GM21576 (cell line): ENCODE measurements at regions not wholly inside any gene's neighbourhood (a gene's known extent, or its start where the extent isn't known, plus 50 kb on each side); places are given as distances from the start of the nearest gene placed in this dataset.
"Not testable (repeated sequence)": the region's sequence is repeated elsewhere in the genome, so short reads cannot be mapped to it uniquely, and the experiment has no call there.

Source experiments
- ATAC-seq: cut with Tn5 transposase; IDR thresholded peaks from one replicate; pipeline ENCODE4 v1.9.1; 2021; ENCODE audit warnings: mild to moderate bottlenecking, moderate library complexity; ENCODE audit not compliant: unreplicated experiment

DNA sequence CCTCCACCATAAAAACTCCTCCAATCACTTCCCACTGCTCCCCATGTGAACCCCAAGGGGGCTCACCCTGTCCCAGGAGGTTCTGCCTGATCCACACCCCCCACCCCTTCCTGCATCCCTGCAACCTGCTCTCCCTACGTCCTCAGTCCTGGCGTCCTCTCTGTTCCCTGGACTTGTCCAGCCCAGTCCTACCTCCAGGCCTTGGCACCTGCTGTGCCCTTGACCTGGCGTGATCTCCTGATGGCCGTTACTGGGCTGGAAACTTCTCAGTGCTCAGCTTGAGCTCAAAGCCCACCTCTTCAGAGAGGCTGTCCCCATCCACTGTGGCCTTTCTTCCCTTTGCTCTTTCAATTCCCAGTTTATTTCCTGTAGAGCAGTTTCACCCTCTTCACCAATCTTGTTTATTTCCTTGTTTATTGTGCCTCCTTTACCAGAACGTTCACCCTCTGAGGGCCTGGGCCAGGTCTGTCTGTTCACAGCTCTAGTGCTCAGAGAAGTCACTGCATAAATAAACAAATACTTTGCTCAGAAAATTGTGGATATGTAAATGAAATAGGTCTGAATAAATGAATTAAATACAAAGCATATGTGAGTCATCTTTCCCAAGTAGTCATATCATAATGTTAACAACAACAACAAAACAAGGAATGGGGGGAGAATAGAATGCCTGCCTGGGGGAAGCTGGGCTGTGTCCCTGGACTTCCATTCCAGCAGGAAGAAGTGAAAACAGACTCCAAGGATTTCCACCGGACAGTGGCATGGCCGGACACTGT is 175.7 kb upstream of the SULF2 start:
- ATAC-seq: no peak

DNA sequence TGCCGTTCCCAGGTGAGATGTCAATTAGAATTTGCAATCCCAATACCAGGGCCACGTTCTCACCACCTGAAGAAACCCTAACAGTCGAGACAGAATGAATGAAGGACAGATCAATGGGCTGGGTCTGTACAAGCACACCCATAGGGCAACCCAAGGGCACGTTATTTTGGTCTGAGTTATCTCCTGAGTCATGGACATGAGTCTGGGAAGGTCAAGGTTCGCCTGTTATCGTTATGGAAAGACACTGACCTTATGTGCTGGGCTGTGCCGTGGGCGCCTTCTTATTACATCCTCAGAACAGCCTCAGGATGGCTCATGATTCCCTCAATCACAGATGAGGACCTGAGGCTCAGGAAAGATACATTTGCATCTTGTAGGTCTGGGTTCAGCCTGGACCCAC is 175.0 kb upstream of the SULF2 start:
- no peak for ATAC-seq

DNA sequence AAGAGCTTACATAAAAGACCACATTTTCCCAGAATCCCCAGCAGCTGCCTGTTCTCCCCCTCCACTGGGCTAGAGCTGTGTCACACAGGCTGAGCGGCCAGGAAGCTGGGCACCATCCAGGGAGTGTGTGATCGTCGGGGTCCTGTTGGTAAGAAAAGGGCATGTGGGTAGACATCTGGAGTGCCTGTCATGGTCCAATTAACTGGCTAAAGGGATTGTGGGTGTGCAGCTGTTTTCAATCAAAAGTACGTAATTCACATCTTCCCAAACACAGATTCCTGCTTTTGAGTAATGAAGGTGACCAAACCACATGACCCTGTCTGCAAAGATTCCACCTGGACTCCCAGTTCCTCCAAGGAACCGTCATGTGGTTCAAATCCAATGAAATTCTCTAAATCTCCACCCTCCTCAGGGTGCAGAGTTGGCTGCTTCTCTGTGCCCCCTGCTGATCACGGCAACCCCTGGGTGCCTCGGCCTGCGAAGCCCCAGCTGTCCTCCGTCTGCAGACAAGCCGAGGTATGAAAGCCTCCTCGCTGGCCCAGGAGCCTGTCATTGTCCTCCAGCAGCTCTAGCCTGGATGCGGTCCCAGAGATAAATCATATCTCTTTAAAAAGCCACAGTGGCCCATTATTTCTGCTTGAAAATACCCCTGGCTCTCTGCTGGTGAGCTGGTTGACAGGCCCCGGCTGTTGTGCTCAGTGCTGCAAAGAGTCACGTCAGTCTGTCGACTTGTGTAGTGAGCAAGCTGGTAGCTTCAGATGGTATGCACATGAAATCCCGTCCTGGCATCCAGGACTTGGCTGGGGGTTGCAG is 172.9 kb upstream of the SULF2 start:
- ATAC-seq: not testable (repeated sequence)

DNA sequence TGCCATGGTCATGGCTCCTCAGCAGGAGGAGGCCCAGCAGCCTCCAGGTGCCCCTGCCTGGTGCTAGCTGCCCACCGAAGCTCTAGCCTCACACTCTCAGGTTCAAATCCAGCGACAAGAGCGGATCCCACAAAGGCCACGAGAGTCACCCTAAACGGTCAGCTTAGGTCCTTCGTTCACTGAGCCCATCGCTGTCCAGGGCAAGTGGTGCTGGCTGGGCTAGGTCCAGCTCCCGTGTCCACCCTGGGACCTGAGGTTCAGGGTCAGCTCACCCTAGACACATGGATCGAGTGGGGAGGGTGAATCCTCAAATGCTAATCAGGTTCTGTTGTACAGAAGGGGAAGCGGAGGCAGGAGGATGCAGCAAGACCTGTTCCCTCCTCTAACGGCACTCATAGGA is 171.9 kb upstream of the SULF2 start:
- ATAC-seq: no peak

DNA sequence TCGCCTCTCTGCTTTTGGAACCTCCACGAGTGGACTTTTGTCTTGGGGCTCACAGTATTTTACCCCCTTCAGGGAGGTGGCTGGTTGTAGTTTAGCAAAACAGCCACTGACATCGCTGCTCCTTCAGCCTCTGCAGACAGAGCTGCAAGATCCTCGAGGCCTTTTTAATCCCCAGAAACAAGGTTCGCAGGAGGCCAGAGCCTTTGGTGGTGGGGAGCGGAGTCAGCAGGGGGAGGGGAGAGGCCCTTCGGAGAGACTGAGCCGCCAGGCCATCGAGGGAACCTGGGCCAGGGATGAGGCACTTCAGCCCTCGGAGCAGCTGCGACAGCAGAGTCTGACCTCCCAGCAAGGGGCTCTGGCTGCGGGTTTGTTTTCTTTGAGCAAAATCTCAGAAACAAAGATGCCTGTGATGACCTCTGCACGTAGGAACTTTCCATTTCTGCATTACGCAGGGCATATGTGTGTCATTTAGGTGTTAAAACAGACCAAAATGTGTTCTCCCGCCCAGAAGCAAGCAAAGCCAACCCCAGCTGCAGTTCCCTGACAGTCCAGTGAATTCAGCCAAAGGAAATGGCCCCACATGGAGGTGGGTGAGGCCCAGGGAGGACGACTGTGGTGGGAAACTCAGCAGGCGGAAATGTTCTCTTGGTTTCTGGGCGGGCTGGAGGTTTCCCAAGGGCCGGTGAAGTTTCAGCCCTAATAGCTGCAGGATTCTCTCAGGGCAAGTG is 171.2 kb upstream of the SULF2 start:
- ATAC-seq: no peak

DNA sequence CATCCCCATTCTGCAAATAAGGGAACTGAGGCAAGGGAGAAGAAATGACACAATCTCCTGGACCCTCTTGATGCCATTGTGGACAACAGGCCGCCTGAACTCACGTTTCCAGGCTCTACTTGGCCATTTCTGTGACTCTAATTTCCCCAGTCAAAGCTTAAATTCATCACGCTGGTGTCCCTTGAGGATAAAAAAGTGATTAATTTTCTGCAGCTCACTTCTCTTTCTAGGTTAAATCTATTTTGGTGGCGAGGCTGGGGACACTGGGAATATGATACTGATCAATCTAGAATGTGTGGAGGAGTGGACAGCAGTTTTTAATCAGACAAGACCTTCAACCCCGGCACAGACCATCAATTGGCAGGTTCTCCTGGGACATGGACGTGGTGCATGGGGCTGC is 168.2 kb upstream of the SULF2 start:
- no peak for ATAC-seq

DNA sequence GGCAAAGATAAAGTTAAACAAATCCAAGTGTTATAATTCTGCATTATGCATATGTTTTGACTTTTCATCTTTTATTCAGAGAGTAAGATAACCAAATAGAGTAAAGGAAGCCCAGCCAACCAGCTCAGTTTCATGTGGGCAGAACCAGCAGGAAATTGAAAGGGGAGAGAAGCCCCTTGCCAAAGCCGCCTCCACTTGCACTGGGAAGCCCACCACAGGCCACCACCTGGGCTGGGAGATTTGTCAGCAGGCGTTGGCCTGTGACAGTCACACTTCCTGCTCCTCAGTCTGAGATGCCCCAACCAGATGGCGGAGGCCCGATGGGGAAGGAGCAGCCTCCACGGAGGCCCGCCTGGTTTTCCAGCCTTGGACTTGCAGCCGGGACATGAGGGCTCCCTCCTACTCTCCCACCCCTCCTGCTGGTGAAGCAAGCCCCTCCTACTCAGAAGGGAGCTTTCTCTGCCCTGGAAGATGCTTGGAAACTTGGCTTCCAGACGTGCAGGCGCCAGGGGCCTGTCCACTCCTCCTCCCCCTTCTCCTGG is 166.8 kb upstream of the SULF2 start:
- no peak for ATAC-seq

DNA sequence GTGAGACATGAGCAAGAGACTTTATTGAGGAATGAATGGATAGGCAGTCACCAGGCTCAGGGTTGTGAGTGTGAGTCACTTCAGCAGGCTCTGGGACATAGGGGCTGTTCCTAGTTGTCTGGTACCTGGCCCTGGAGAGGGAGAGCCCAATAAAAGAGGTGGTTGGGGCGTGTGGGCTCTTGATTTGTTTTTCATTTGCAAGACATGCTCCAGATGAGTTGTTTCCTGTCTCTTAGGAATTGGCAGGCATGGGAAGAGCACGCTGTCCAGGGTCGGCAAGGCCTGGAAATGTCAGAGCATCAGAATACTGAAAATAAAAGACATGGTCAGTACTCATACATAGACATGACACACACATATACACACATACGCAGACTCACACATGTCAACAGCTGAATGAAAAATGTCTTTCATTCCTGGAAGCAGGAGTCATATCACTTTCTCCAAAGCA is 166.3 kb upstream of the SULF2 start:
- no peak for ATAC-seq

DNA sequence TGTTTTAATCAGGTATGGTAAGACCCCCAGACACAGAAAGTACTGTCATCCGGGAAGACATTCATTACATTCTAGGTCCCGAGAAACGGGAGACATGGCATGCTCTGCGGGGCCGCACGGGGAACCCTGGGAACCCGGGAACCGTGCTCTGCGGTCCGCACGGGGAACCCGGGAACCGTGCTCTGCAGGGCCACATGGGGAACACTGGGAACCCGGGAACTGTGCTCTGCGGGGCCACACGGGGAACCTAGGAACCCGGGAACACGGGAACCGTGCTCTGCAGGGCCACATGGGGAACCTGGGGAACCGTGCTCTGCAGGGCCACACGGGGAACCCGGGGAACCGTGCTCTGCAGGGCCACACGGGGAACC is 165.6 kb upstream of the SULF2 start:
- ATAC-seq: no peak

DNA sequence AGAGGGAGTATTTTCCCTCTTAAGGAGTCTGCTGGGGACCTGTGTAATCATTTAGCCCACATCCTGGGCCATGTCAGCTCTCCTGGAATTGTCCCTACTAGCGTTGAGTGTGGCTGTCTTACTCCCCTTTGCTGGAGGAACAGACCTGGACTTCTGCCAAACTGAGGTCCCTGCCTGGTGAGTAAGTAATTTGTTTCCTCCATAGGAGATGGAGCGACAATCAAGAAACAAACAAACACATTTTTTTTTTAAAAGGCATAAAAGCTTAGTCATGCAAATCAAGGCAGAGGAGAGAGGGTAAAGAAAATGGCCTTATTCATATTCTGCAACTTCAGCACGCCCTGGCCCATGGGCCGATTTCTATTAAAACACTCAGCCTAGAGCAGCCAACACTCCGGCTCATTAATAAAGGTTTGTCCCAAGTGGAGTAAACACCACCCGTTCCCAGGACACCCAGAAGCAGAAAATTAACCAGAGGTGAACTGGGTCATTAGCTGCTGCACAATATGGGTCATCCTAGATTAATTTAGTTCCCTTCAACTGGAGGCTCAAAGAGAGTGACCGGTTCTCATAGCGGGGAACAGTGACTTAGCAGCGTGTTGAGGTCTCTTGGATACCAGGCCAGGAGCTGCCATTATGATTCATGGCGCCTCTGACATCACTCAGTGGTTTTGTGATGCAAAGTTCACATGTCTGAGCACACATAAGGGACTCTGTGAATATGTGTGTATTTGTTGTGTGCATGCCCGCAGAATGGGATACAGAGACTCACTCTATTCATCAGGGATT is 165.0 kb upstream of the SULF2 start:
- ATAC-seq: no peak

DNA sequence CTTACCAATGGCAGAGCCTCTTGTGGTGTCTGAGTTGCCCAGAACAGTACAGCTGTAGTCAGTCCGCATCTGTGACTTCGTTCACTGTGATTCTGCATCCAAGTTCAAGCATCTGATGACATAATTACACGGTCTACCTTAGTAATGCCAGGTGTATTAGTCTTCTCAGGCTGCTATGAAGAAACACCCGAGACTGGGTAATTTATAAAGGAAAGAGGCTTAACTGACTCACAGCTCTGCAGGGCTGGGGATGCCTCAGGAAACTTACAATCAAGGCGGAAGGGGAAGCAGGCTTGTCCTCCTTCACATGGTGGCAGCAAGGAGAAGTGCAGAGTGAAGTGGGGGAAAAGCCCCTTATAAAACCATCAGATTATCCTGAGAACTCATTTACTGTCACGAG is 163.9 kb upstream of the SULF2 start:
- ATAC-seq: no peak

DNA sequence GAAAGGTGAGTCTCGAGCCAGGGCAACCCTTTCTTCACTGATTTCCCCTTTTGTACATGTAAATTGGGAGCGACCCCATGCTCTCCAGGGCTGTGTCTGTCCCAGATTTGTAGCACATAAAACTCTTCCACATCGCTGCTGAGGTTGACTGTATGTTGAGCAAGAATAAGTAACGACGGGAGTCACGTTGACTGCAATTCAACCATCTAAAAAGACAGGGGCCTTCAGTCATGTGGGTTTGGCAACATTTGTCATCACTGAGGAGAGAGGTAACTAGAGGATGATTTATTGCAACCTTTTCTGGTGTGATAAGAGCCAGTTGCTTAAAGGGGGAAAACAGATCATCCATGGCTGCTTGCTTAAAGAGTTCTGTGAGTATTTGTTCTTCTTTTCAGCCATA is 159.4 kb upstream of the SULF2 start:
- ATAC-seq: no peak

DNA sequence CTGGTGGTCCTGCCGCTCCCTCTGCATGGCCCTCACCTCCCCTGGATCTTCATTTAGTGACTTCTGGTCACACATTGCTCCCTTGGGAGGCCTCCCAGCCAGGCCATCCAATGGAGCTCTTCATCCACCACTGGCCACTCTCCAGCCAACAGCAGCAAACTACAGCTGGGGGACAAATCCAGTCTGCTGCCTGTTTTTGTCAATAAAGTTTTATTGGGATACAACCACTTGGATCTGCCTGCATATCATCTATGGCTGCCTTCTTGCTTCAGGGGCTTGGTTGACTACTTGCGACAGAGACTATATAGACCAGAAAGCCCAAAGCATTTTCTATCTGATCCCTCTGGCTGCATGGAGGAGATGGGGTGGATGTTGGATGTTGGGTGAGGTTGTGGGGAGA is 156.6 kb upstream of the SULF2 start:
- no peak for ATAC-seq

DNA sequence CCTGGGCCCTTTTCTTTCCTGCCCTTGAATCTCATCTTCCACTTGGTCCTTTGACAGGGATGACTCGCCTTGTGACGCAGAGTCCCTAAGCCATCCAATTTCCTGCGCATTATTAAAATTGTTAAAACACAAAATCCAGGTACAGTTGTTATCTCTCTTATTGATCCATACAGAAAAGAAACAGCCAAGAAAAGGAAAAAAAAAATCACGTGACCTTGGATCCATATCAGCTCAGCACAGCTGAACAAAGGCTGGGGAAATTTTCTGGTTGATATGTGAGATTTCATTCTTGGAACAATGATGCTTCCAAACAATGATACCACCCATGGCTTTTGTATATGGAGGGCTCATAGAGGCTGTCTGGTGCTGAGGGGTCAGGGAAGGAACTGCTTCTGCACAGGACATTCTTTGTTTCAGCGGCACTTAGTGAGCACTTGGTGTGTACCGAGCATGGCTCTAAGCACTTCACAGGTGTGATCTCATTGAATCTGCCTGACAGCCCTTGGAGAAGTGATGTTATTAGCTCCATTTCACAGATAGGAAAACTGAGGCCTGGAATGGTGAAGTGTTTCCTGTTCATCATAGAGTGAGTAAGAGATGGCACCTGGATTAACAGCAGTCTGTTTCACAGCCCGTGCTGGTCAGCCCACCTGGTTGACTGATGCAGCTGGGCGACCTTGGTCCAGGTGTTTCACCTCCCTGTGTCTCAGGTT is 155.0 kb upstream of the SULF2 start:
- ATAC-seq: no peak

DNA sequence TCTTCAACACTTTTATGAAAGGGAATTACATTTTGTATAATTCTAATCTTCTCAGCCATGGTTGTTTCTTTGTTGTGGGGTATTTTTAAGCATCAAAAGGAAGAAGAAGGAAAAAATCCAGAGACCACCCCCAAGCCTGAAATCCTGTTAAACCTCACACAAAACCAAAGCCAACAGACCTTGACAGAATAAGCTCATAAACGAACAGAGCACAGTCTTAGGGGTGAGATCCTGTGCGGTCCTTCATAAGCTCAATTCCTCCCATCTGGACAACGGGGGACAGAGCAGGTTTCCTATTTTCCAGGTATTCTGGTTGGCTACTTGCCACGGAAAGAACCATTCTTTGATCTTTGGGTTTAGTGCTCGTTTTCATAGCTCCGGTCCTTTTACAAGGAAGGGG is 151.3 kb upstream of the SULF2 start:
- no peak for ATAC-seq

DNA sequence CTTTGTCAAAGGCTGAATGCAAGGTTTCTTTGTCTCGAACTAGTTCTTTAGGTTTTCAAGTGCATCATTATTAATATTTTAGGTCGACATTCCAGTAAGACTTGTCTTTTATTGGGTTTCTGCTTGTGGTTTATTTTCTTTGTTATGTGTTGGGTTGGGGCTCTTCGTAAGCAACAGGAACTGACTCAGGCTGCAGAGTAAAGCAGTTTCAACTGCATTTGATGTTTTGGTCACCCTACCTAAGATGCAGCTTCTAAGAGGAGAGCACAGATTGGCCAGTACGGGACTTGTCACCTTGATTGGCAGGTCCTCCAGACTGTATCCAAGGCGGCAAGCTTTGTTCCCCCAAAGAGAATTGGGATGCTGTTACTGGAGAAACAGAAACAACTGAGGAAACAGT is 149.5 kb upstream of the SULF2 start:
- no peak for ATAC-seq

DNA sequence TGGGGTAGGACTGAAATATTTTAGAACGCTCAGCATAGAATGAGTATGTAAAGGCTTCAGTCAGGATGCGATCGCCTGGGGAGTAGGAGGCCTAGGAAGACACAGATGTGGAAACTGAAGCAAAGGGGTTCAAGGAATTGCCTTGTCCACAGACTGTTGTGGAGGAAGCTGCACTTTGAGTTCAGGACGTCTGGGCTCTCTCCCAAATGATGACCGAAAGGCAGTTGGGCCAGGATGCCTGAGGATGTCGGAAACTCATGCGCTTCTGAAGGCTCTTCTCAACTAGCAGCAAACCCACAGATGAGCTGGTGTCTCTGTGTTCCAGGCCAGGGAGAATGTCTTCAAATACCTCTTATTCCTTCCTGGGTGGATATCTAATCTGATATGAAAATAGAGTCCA is 146.2 kb upstream of the SULF2 start:
- ATAC-seq: no peak

DNA sequence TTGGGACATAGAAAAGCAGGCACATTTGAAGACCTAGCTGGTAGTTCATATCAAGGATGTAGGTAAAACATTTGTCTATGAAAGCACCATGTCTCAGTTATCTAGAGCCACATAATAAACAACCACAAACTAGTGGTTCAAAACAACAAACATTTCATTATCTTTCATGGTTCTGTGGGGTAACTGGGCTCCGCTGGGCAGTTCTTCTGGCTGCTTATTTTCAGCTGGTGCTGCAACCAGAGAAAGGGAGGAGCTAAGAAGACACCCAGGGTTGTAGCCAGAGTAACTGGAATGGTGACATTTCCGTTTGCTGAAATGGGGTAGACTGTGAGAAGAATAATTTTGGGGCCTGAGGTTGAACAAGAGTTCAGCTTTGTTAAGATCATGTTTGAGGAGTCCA is 145.7 kb upstream of the SULF2 start:
- ATAC-seq: no peak

DNA sequence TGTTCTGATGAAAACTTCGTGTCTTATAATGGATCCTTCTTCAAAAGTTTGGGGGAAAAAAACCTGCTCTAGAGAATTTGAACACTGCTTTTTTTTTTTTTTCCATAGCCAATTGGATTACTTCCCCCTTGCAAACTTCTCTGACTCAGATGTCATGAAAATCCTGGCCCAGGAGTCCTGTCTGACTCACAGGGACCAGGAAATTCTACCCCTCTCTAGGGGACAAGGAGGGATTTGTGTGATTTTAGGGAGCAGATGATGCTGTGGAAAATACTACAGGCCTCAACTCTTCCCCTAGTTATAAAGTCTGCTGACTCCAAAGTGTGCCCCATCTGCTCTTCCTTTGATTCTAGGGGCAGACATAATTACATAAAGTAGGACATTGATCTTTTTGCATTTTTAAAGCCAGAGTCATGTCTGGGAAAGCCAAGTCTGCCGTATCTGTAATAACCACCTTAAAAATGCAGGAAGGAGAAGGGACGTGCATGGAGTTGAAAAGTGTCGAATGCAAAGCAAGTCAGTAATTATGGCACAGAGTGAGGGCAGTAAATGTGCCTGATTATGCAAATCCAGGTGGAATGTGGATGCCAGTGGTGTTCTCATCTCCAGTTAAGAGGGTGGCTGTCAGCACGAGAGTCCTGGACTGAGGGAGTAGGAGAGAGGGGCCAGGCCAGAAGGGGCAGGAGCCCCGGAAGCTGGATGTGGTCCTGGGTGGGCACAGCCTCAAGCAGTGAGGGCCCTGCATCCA is 144.3 kb upstream of the SULF2 start:
- no peak for ATAC-seq
